Glutamatergic neuron (in vitro differentiated cells): ENCODE measurements at regions not wholly inside any gene's neighbourhood (a gene's known extent, or its start where the extent isn't known, plus 50 kb on each side); places are given as distances from the start of the nearest gene placed in this dataset.

Experiments used
- DNase-seq: peaks from one replicate; pipeline ENCODE4 v3.0.0; 2022
- H3K27ac Mint-ChIP-seq: one replicate; pipeline ENCODE4 v1.8.0; 2020; ENCODE audit warnings: mild to moderate bottlenecking, mixed read lengths, inconsistent platforms; ENCODE audit not compliant: unreplicated experiment
- H3K27me3 Mint-ChIP-seq: one replicate; pipeline ENCODE4 v1.8.0; 2020; ENCODE audit warnings: mild to moderate bottlenecking, moderate library complexity, mixed read lengths, inconsistent platforms; ENCODE audit not compliant: unreplicated experiment
- H3K36me3 Mint-ChIP-seq: one replicate; pipeline ENCODE4 v1.8.0; 2020; ENCODE audit warnings: mild to moderate bottlenecking, mixed read lengths, inconsistent platforms; ENCODE audit not compliant: unreplicated experiment
- H3K4me1 Mint-ChIP-seq: one replicate; pipeline ENCODE4 v1.8.0; 2020; ENCODE audit warnings: mild to moderate bottlenecking, low read depth, mixed read lengths, inconsistent platforms; ENCODE audit not compliant: unreplicated experiment
- H3K4me3 Mint-ChIP-seq: one replicate; pipeline ENCODE4 v1.8.0; 2020; ENCODE audit warnings: mild to moderate bottlenecking, mixed read lengths, inconsistent platforms; ENCODE audit not compliant: unreplicated experiment
- H3K9me3 Mint-ChIP-seq: one replicate; pipeline ENCODE4 v1.8.0; 2020; ENCODE audit warnings: mild to moderate bottlenecking, moderate library complexity, mixed read lengths, inconsistent platforms; ENCODE audit not compliant: unreplicated experiment
- TF ChIP-seq, protein P1 (sequence below): fragments of 200-600 bp; sonication (generic); IDR thresholded peaks from one replicate; pipeline ENCODE4 v1.5.0; 2021; ENCODE audit not compliant: partially characterized antibody, unreplicated experiment

DNA sequence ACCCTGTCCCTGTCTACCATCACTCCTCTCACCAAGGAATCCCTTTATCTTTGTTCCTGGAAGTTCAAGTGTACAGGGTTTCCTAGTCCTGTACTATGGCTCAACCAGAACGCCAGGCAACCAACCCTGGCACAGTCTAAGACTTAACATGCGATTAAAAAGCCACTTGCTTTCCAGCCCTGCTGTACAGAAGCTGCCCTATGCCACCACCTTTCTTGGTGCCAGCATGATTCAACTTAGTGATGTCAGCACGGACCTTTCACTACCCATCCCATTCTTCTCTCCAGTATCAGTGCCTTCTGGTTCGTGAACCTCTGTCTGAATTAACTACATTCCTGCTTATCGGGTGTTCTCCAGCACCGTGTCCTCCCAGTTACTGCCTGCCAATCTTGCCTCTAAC is 151.1 kb downstream of the KLF12 start:
- Mint-ChIP-seq H3K4me1 (peaks cover 6% of the 10 kb centered on the region), H3K36me3 (no peaks in the 10 kb centered on the region), H3K27ac (no peak overlapping the region), H3K9me3 (no peaks in the 10 kb centered on the region), H3K4me3 (no peak overlapping the region), H3K27me3 (no peaks in the 10 kb centered on the region)
- TF ChIP-seq, protein P1, sequence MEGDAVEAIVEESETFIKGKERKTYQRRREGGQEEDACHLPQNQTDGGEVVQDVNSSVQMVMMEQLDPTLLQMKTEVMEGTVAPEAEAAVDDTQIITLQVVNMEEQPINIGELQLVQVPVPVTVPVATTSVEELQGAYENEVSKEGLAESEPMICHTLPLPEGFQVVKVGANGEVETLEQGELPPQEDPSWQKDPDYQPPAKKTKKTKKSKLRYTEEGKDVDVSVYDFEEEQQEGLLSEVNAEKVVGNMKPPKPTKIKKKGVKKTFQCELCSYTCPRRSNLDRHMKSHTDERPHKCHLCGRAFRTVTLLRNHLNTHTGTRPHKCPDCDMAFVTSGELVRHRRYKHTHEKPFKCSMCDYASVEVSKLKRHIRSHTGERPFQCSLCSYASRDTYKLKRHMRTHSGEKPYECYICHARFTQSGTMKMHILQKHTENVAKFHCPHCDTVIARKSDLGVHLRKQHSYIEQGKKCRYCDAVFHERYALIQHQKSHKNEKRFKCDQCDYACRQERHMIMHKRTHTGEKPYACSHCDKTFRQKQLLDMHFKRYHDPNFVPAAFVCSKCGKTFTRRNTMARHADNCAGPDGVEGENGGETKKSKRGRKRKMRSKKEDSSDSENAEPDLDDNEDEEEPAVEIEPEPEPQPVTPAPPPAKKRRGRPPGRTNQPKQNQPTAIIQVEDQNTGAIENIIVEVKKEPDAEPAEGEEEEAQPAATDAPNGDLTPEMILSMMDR: no peak
- no peak for DNase-seq

DNA sequence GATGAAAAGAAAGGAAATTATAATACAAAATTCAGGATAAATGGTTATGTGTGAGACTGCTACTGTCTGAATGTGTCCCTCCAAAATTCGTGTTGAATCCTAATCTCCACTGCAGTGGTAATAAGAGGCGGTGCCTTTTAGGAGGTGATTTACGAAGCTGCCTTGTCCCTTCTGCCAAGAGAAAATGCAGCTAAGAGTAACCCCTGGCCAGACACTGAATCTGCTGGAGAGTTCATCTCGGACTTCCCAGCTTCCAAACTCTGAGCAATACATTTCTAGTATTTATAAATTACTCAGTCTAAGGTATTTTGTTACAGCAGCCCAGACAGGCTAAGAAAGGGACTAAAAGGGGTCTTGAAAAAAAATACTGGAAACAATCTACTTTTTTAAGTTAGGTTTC is 152.6 kb downstream of the KLF12 start:
- H3K9me3 Mint-ChIP-seq: no peaks in the 10 kb centered on the region
- H3K36me3 Mint-ChIP-seq: no peaks in the 10 kb centered on the region
- peaks cover 5% of the 10 kb centered on the region for H3K4me1 Mint-ChIP-seq
- DNase-seq: no peak
- TF ChIP-seq, protein P1: no peak
- no peak overlapping the region for H3K27ac Mint-ChIP-seq
- H3K27me3 Mint-ChIP-seq: no peaks in the 10 kb centered on the region
- no peak overlapping the region for H3K4me3 Mint-ChIP-seq

DNA sequence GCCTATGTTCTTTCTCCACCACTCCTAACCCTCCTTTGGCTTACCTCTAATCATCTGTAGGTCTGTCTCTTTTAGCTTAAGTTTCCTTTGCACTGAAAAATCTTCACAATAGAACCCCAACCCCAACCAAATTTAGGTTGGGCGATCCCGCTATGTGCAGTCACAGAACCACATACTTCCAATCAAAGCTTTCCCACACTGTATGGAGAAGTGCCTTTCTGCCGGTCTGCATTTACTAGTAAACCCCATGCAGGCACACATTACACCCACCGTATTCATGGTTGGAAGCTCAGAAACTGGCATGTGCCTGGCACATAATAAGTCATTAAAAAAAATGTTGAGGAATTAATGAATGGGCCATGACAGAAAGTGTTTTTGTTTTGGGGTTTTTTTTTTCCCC is 158.4 kb downstream of the KLF12 start:
- Mint-ChIP-seq H3K27ac (no peak overlapping the region), H3K36me3 (peaks cover 8% of the 10 kb centered on the region), H3K4me1 (no peaks in the 10 kb centered on the region), H3K4me3 (no peak overlapping the region), H3K9me3 (peaks cover 2% of the 10 kb centered on the region), H3K27me3 (no peaks in the 10 kb centered on the region)
- TF ChIP-seq, protein P1: no peak
- DNase-seq: no peak

DNA sequence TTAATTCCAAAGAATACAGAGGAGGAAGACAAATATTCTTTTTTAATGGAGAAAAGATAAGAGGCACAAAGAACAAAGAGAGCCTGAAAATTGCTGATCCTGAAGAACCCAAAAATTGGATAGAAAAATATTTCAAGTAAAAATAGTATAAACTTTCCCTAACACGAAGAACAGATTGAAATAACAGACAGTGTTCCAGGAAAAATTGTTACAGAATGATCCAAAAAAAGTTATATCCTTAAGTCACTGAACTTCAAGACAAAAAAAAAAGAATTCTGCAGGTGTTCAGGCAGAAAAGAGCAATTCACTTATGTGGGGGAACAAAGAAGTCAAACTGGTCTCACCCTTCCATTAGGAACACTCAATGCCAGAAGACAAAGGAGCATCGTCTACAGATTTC is 160.2 kb downstream of the KLF12 start:
- DNase-seq: no peak
- Mint-ChIP-seq H3K27me3 (no peaks in the 10 kb centered on the region), H3K27ac (no peak overlapping the region), H3K9me3 (peaks cover 2% of the 10 kb centered on the region), H3K4me1 (no peaks in the 10 kb centered on the region), H3K36me3 (peaks cover 8% of the 10 kb centered on the region), H3K4me3 (no peak overlapping the region)
- TF ChIP-seq, protein P1: no peak

DNA sequence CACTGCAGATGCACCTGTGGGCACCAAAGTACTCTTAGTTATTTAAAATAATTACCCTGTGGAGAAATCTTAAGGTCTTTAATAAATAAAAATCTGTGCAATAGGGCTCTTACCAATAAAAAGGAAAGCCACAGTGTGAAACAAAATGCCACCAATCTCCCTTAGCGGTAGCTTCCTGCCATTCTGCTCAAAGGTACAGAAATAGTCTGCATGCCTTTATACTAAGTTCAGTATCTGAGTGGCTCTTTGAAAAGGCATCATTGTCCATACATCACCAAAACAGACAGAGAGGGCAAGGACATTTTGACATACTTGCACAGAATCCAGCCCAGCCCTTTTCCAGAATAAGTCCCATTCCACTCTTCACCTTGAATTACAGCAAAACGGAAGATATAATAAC is 161.0 kb downstream of the KLF12 start:
- Mint-ChIP-seq H3K4me3 (no peak overlapping the region), H3K4me1 (no peaks in the 10 kb centered on the region), H3K9me3 (peaks cover 2% of the 10 kb centered on the region), H3K27ac (no peak overlapping the region), H3K27me3 (no peaks in the 10 kb centered on the region), H3K36me3 (peaks cover 8% of the 10 kb centered on the region)
- TF ChIP-seq, protein P1: no peak
- DNase-seq: no peak
